ENCODE measurements at regions not wholly inside any gene's neighbourhood (a gene's known extent, or its start where the extent isn't known, plus 50 kb on each side); places are given as distances from the start of the nearest gene placed in this dataset.

GRCh38 chr9:88934876-88935535, 56.3 kb upstream of the S1PR3 start:
- H3K27ac Mint-ChIP-seq (ENCODE audit: low read depth, unreplicated experiment): no peak overlapping the region
- H3K36me3 Mint-ChIP-seq (ENCODE audit: insufficient read depth, unreplicated experiment): no peaks in the 10 kb centered on the region
- no peaks in the 10 kb centered on the region for H3K27me3 Mint-ChIP-seq (ENCODE audit: insufficient read depth, unreplicated experiment)
- no TSS peak for BruUV-seq (replicated peaks)
- H3K4me3 Mint-ChIP-seq (ENCODE audit: unreplicated experiment): no peak overlapping the region
- TF ChIP-seq, protein P1, sequence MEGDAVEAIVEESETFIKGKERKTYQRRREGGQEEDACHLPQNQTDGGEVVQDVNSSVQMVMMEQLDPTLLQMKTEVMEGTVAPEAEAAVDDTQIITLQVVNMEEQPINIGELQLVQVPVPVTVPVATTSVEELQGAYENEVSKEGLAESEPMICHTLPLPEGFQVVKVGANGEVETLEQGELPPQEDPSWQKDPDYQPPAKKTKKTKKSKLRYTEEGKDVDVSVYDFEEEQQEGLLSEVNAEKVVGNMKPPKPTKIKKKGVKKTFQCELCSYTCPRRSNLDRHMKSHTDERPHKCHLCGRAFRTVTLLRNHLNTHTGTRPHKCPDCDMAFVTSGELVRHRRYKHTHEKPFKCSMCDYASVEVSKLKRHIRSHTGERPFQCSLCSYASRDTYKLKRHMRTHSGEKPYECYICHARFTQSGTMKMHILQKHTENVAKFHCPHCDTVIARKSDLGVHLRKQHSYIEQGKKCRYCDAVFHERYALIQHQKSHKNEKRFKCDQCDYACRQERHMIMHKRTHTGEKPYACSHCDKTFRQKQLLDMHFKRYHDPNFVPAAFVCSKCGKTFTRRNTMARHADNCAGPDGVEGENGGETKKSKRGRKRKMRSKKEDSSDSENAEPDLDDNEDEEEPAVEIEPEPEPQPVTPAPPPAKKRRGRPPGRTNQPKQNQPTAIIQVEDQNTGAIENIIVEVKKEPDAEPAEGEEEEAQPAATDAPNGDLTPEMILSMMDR (IDR thresholded peaks at IDR 0.05; ENCODE audit: unreplicated experiment): no peak
- intact Hi-C loops (cut with micrococcal nuclease): no loop called here
- ChIA-PET POLR2A (no interaction called here), CTCF (no interaction called here)
- no peaks in the 10 kb centered on the region for H3K9me3 Mint-ChIP-seq (ENCODE audit: unreplicated experiment)
- no peak for DNase-seq (ENCODE audit: unreplicated experiment)
- H3K4me1 Mint-ChIP-seq (ENCODE audit: insufficient read depth, unreplicated experiment): peaks cover 10% of the 10 kb centered on the region

GRCh38 chr9:88936132-88936531, 55.1 kb upstream of the S1PR3 start:
- Mint-ChIP-seq H3K4me1 (ENCODE audit: insufficient read depth, unreplicated experiment) (peaks cover 10% of the 10 kb centered on the region), H3K27me3 (ENCODE audit: insufficient read depth, unreplicated experiment) (no peaks in the 10 kb centered on the region), H3K9me3 (ENCODE audit: unreplicated experiment) (no peaks in the 10 kb centered on the region), H3K27ac (ENCODE audit: low read depth, unreplicated experiment) (no peak overlapping the region), H3K36me3 (ENCODE audit: insufficient read depth, unreplicated experiment) (no peaks in the 10 kb centered on the region), H3K4me3 (ENCODE audit: unreplicated experiment) (no peak overlapping the region)
- ChIA-PET POLR2A (no interaction called here), CTCF (interaction anchor here (0.6 kb wide), 1 partner anchor 102 kb away, joined by 3 read pairs; no protein-coding TSS in a partner anchor)
- no TSS peak for BruUV-seq (replicated peaks)
- TF ChIP-seq, protein P1 (IDR thresholded peaks at IDR 0.05; ENCODE audit: unreplicated experiment): no peak
- intact Hi-C loops (cut with micrococcal nuclease): no loop called here
- DNase-seq (ENCODE audit: unreplicated experiment): no peak

DNA sequence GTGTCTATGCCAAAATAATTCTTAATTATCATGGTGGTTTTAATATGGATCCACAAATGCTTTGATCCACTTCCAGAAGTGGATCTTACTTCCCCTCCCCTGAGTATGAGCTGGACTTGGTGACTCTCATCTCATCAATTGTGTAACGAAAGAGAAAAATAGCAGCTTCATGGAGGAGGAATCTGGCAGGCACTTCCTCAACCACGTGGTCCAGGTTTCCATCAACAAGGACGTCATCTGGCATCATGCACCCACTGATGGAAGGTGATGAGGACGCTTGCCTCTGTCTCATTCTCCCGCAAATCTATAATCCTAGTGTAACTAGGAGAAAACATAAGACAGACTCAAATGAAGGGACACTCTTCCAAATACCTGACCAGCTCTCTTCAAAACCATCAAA, 54.6 kb upstream of the S1PR3 start:
- CTCF ChIA-PET: no interaction called here
- no TSS peak for BruUV-seq (replicated peaks)
- Mint-ChIP-seq H3K27ac (ENCODE audit: low read depth, unreplicated experiment) (no peak overlapping the region), H3K4me1 (ENCODE audit: insufficient read depth, unreplicated experiment) (peaks cover 10% of the 10 kb centered on the region), H3K4me3 (ENCODE audit: unreplicated experiment) (no peak overlapping the region), H3K36me3 (ENCODE audit: insufficient read depth, unreplicated experiment) (no peaks in the 10 kb centered on the region), H3K27me3 (ENCODE audit: insufficient read depth, unreplicated experiment) (no peaks in the 10 kb centered on the region), H3K9me3 (ENCODE audit: unreplicated experiment) (no peaks in the 10 kb centered on the region)
- DNase-seq (ENCODE audit: unreplicated experiment): no peak
- intact Hi-C loops (cut with micrococcal nuclease): no loop called here
- TF ChIP-seq, protein P1 (IDR thresholded peaks at IDR 0.05; ENCODE audit: unreplicated experiment): no peak
- POLR2A ChIA-PET: no interaction called here

DNA sequence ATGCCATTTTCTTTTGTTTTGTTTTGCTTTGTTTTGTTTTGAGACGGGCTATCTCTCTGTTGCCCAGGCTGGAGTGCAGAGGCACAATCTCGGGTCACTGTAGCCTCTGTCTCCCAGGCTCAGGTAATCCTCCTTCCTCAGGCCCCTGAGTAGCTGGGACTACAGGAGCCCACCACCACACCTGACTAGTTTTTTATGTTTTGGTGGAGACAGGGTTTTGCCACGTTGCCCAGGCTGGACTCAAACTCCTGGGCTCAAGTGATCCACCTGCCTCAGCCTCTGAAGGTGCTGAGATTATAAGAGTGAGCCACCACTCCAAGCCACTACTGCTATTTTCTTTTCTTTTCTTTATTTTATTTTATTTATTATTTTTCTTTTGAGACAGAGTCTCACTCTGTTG, 54.0 kb upstream of the S1PR3 start:
- no peak for DNase-seq (ENCODE audit: unreplicated experiment)
- Mint-ChIP-seq H3K27me3 (ENCODE audit: insufficient read depth, unreplicated experiment) (no peaks in the 10 kb centered on the region), H3K4me3 (ENCODE audit: unreplicated experiment) (no peak overlapping the region), H3K9me3 (ENCODE audit: unreplicated experiment) (no peaks in the 10 kb centered on the region), H3K36me3 (ENCODE audit: insufficient read depth, unreplicated experiment) (no peaks in the 10 kb centered on the region), H3K27ac (ENCODE audit: low read depth, unreplicated experiment) (no peak overlapping the region), H3K4me1 (ENCODE audit: insufficient read depth, unreplicated experiment) (peaks cover 10% of the 10 kb centered on the region)
- intact Hi-C loops (cut with micrococcal nuclease): no loop called here
- no TSS peak for BruUV-seq (replicated peaks)
- ChIA-PET CTCF (no interaction called here), POLR2A (no interaction called here)
- TF ChIP-seq, protein P1 (IDR thresholded peaks at IDR 0.05; ENCODE audit: unreplicated experiment): no peak
